Stimulated activated CD4-positive, alpha-beta T cell treated with anti-CD3 and anti-CD28 coated beads, Interleukin-1b, Interleukin-23, amount 100 ng/mL, for 1 hour (primary cell): ENCODE measurements at regions not wholly inside any gene's neighbourhood (a gene's known extent, or its start where the extent isn't known, plus 50 kb on each side); places are given as distances from the start of the nearest gene placed in this dataset.
A peak's percentile ranks its signal among the peaks of the same experiment; 100 is the strongest.

Experiments used
- DNase-seq, 2 donors: peaks; one replicate each; pipeline ENCODE4 v3.0.0-alpha.2; 2020; ENCODE audit warnings: low read depth in 2 of 2

DNA sequence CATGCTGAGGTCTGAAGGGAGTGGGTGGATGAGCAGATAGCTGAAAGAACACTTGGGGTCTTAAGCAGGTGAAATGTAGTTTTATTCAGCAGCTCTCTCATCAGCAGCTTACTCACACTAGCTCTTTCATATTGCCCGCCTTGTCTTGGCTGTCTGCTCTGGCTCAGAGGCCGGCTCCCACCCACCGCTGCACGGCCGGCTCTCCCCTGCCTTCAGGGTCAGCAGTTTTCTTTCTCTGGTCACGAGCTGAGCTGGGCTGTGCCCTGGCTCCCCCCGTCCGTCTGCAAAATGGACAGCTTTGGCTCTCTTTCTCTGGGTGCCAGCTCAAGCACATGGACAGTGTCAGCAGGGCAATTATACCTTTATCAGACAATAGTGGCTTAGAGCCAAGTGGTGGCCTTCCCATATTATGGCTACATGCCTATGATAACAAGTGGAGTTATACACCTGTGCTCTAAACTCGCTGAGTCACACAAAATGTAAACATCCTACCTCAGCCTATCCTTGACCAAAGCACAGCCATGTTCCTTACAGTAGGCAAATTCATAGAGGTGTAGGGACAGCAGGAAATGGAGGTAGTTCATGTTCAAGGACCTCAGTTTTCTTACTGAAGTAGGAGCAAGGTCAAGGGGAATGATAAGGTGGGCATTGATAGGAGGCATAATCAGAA, 224.8 kb downstream of the SOCS6 start:
- DNase-seq: no peak

- DNase-seq: no peak
Observed at GRCh38 chr18:70507970-70508369, 219.1 kb downstream of the SOCS6 start.

GRCh38 chr18:70506511-70506910, 217.7 kb downstream of the SOCS6 start:
- no peak for DNase-seq

DNA sequence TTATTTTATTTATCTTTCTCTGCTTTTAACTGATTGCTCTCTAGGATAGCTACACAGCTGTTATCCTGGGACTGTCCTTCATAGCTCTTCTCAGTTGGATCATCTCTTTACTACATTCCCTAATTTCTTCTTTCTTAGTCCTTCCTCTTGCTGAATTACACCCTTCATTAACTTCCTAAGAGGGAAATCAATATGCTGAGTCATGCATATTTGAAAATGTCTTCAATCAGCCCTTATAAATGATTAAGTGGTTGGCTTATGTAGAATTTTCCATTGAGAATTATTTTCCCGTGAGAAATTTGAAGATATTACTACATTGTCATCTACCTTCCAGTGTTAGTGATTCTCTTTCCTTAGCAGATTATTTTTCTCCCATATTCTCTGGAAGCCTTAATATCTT, 214.2 kb downstream of the SOCS6 start:
- no peak for DNase-seq

GRCh38 chr18:70501358-70501757, 212.5 kb downstream of the SOCS6 start:
- DNase-seq: no peak

GRCh38 chr18:70500748-70501147, 211.9 kb downstream of the SOCS6 start:
- no peak for DNase-seq

DNA sequence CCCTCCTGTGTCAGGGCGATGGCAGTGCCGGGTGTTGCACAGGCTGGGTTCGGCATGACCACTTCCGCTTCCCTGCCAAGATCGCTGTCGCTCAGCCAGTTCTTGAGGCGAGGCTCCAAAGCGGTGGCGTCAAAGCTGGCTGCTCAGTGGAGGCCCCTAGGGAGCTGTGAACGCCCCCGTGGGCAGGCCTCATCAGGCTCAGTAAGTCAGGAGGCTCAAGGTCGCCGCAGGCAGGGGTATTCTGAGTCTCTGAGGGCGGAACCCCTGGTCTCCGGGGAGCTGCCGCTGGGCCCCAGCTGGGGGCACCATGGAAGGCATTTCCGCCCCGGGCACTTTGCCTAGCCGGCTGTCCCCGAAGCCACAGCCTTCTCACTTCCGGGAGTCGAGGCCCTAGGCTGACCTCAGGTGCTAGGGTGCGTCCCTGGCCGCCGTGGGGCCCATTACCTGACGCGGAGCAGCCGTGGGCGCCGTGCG, 210.4 kb downstream of the SOCS6 start:
- DNase-seq: no peak

- DNase-seq: no peak
Observed at GRCh38 chr18:70496353-70497294, 207.8 kb downstream of the SOCS6 start.

- no peak for DNase-seq
Observed at GRCh38 chr18:70494524-70494923, 205.7 kb downstream of the SOCS6 start.

GRCh38 chr18:70493461-70493860, 204.6 kb downstream of the SOCS6 start:
- no peak for DNase-seq

- peak in 1 of 2 donors; percentile 20 for DNase-seq
Observed at GRCh38 chr18:70491734-70492348, 203.0 kb downstream of the SOCS6 start.

- no peak for DNase-seq
Observed at GRCh38 chr18:70489986-70490933, 201.4 kb downstream of the SOCS6 start.

DNA sequence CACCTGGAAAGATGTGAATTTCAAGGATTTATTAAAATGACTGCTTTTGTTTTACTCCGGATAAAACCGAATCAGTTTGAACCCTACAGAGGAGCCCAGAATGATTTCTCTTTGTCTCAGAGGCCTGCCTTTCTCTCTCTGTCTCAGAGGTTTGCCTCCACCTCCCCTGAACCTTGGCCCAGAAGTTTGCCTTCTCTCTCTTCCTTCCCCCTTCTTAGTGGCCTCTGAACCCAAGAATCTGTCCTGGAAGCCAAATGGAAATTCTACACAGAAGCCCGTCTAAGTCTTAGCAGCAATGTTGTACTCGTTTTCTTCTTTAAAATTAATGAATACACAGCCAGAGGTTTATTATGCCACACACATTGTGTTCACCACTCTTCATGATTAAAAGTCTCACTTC, 200.7 kb downstream of the SOCS6 start:
- DNase-seq: no peak

GRCh38 chr18:70469916-70470315, 181.1 kb downstream of the SOCS6 start:
- DNase-seq: no peak

- no peak for DNase-seq
Observed at GRCh38 chr18:70468861-70469547, 180.2 kb downstream of the SOCS6 start.

DNA sequence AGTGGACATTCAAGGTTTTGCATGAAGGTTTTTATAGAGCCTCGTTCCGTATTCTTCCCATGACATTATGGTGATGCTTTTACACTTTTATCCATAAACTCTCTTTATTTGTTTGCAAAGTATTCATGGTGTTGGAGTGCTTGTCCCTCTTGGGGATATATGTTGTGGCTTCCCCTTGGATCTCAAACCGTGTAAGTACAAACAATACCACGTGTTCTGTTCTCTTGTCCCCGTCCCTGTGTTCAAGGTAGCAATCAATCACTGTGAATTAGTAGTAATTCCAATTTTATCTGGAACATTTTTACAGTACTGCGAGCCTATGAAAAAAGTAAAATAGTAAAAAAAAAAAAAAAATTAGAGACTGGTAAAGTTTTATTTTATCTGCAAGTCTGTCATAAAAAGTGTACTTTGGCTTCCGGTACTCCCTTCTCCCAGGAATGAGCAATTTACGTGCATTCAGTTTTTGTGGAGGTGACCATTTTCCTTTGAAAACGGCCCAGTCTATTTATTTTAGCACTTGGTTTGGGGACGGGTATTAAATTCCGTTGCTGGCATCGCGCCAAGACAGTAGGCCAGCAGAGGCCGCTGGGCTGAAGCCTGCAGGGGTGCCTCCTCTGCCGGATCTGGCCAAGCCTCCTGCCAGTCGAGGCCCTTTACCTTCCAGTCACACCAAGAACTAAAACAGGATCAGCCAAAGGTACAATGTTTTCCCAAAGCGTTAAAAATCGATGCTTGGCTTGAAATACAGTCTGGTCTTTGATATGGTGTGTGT, 175.7 kb downstream of the SOCS6 start:
- DNase-seq: peak in 1 of 2 donors; percentile 2

- DNase-seq: no peak
Observed at GRCh38 chr18:70463085-70463484, 174.2 kb downstream of the SOCS6 start.

- DNase-seq: no peak
Observed at GRCh38 chr18:70462078-70462439, 173.2 kb downstream of the SOCS6 start.

- no peak for DNase-seq
Observed at GRCh38 chr18:70461323-70462077, 172.7 kb downstream of the SOCS6 start.
